ENCODE measurements at regions not wholly inside any gene's neighbourhood (a gene's known extent, or its start where the extent isn't known, plus 50 kb on each side); places are given as distances from the start of the nearest gene placed in this dataset.

GRCh38 chr10:4061441-4061951 is 276.5 kb upstream of the KLF6 start:
- no peaks in the 10 kb centered on the region for H3K27me3 ChIP-seq (ENCODE audit: control insufficient read depth, insufficient read depth, low read length)
- peaks cover 17% of the 10 kb centered on the region for H3K4me1 ChIP-seq (ENCODE audit: control insufficient read depth, insufficient read depth, low read length)
- Mint-ChIP-seq H3K4me1 (peaks cover 6 to 8% of the 10 kb centered on the region in 2 donors), H3K27me3 (ENCODE audit: low read depth in 2 of 2) (no peaks in the 10 kb centered on the region), H3K9me3 (no peaks in the 10 kb centered on the region), H3K4me3 (no peak overlapping the region), H3K27ac (no peak overlapping the region), H3K36me3 (no peaks in the 10 kb centered on the region)
- no peak overlapping the region for H3K4me3 ChIP-seq (ENCODE audit: low read length)
- intact Hi-C loops (cut with micrococcal nuclease), result no loop called here
- no peak overlapping the region for H3K27ac ChIP-seq (ENCODE audit: low read length)
- no peaks in the 10 kb centered on the region for H3K9me3 ChIP-seq (ENCODE audit: control insufficient read depth, insufficient read depth, low read length)
- ATAC-seq (no peak), DNase-seq (peak in 1 of 2 donors; percentile 23)
- H3K36me3 ChIP-seq (ENCODE audit: control insufficient read depth, insufficient read depth, low read length), result no peaks in the 10 kb centered on the region
- no peak for TF ChIP-seq CTCF (IDR thresholded peaks at IDR 0.05)
- WGBS (ENCODE audit: insufficient coverage), result 75% methylated on average over 7 of the region's 7 CpGs

- Histone ChIP-seq H3K9me3 (ENCODE audit: control insufficient read depth, insufficient read depth, low read length) (no peaks in the 10 kb centered on the region), H3K4me1 (ENCODE audit: control insufficient read depth, insufficient read depth, low read length) (peaks cover 17% of the 10 kb centered on the region), H3K36me3 (ENCODE audit: control insufficient read depth, insufficient read depth, low read length) (no peaks in the 10 kb centered on the region), H3K27ac (ENCODE audit: low read length) (no peak overlapping the region), H3K4me3 (ENCODE audit: low read length) (no peak overlapping the region), H3K27me3 (ENCODE audit: control insufficient read depth, insufficient read depth, low read length) (no peaks in the 10 kb centered on the region)
- no peaks in the 10 kb centered on the region for H3K36me3 Mint-ChIP-seq
- no peaks in the 10 kb centered on the region for H3K9me3 Mint-ChIP-seq
- intact Hi-C loops (cut with micrococcal nuclease), result no loop called here
- ATAC-seq, result peak in 2 of 3 donors; percentile 46 to 85
- H3K4me3 Mint-ChIP-seq, result no peak overlapping the region
- DNase-seq, result peak in 1 of 2 donors; percentile 61
- WGBS (ENCODE audit: insufficient coverage), result 24% methylated on average over 10 of the region's 11 CpGs
- H3K27me3 Mint-ChIP-seq (ENCODE audit: low read depth in 2 of 2), result no peaks in the 10 kb centered on the region
- no peak overlapping the region for H3K27ac Mint-ChIP-seq
- H3K4me1 Mint-ChIP-seq, result peaks cover 6 to 8% of the 10 kb centered on the region in 2 donors
- no peak for TF ChIP-seq CTCF (IDR thresholded peaks at IDR 0.05)
Observed at GRCh38 chr10:4059471-4060138, 274.6 kb upstream of the KLF6 start.

GRCh38 chr10:4058514-4059029 is 273.6 kb upstream of the KLF6 start:
- ATAC-seq, result no peak
- Histone ChIP-seq H3K4me1 (ENCODE audit: control insufficient read depth, insufficient read depth, low read length) (peaks cover 17% of the 10 kb centered on the region), H3K27me3 (ENCODE audit: control insufficient read depth, insufficient read depth, low read length) (no peaks in the 10 kb centered on the region), H3K4me3 (ENCODE audit: low read length) (no peak overlapping the region), H3K36me3 (ENCODE audit: control insufficient read depth, insufficient read depth, low read length) (no peaks in the 10 kb centered on the region), H3K27ac (ENCODE audit: low read length) (no peak overlapping the region), H3K9me3 (ENCODE audit: control insufficient read depth, insufficient read depth, low read length) (no peaks in the 10 kb centered on the region)
- 93% methylated on average over 9 of the region's 10 CpGs for WGBS (ENCODE audit: insufficient coverage)
- Mint-ChIP-seq H3K27me3 (ENCODE audit: low read depth in 2 of 2) (no peaks in the 10 kb centered on the region), H3K9me3 (no peaks in the 10 kb centered on the region), H3K4me1 (peaks cover 6 to 8% of the 10 kb centered on the region in 2 donors), H3K27ac (no peak overlapping the region), H3K36me3 (no peaks in the 10 kb centered on the region), H3K4me3 (no peak overlapping the region)
- DNase-seq, result no peak
- no peak for TF ChIP-seq CTCF (IDR thresholded peaks at IDR 0.05)
- intact Hi-C loops (cut with micrococcal nuclease), result no loop called here

Data from natural killer cell (primary cell).